GM12891 (cell line): ENCODE measurements at regions not wholly inside any gene's neighbourhood (a gene's known extent, or its start where the extent isn't known, plus 50 kb on each side); places are given as distances from the start of the nearest gene placed in this dataset.

Experiments used
- POLR2A ChIP-seq: IDR thresholded peaks from 2 replicates; pipeline ENCODE4 v1.6.1; 2011; ENCODE audit warnings: low read depth, low read length, control low read depth
- POLR2AphosphoS5 ChIP-seq: IDR thresholded peaks from 2 replicates; pipeline ENCODE4 v1.6.1; 2011; ENCODE audit warnings: low read depth, low read length, control low read depth
- POU2F2 ChIP-seq: IDR thresholded peaks from 2 replicates; pipeline ENCODE4 v1.6.1; 2011; ENCODE audit warnings: low read depth, mild to moderate bottlenecking, control low read depth, low read length, moderate library complexity
- TAF1 ChIP-seq: IDR thresholded peaks from 2 replicates; pipeline ENCODE4 v1.6.1; 2011; ENCODE audit warnings: low read depth, low read length, control low read depth

DNA sequence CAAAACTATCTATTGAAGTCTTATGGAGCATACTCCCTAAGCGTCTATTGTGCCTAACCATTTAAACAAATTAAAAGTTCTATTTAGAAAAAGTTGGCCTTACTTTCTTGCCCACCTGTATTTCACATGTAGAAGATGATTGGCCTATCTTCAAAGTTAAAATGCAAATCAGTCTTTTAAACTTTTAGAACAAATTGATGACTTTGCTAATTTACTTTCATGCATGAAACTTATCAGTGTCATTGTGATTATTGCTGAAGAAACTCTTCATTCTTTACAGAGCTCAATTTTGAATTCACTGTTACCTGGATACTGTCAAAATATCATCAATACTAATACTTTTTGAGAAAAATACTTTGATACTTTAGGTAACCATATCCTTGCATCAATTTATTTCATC, 216.1 kb downstream of the COX7C start:
- TF ChIP-seq POLR2AphosphoS5 = no peak
- no peak for TF ChIP-seq POLR2A
- no peak for TF ChIP-seq TAF1
- TF ChIP-seq POU2F2 = no peak
